Chondrocyte (in vitro differentiated cells): ENCODE measurements at regions not wholly inside any gene's neighbourhood (a gene's known extent, or its start where the extent isn't known, plus 50 kb on each side); places are given as distances from the start of the nearest gene placed in this dataset.

Experiments used
- DNase-seq: peaks from one replicate; pipeline ENCODE4 v3.0.0; 2021; ENCODE audit warnings: mixed read lengths, low spot score
- H3K27ac Mint-ChIP-seq: one replicate; pipeline ENCODE4 v1.8.0; 2021; ENCODE audit warnings: mild to moderate bottlenecking, moderate library complexity, mixed read lengths; ENCODE audit not compliant: unreplicated experiment
- H3K27me3 Mint-ChIP-seq: 2 replicates; pipeline ENCODE4 v1.8.0; 2021; ENCODE audit warnings: low read depth, mixed read lengths
- H3K36me3 Mint-ChIP-seq: 2 replicates; pipeline ENCODE4 v1.8.0; 2021; ENCODE audit warnings: low read depth, mixed read lengths
- H3K4me1 Mint-ChIP-seq: 2 replicates; pipeline ENCODE4 v1.8.0; 2021; ENCODE audit warnings: low read depth, mild to moderate bottlenecking, mixed read lengths
- H3K4me3 Mint-ChIP-seq: one replicate; pipeline ENCODE4 v1.8.0; 2021; ENCODE audit warnings: mild to moderate bottlenecking, moderate library complexity, mixed read lengths; ENCODE audit not compliant: unreplicated experiment
- H3K9me3 Mint-ChIP-seq: 2 replicates; pipeline ENCODE4 v1.8.0; 2021; ENCODE audit warnings: low read depth, mixed read lengths
- CTCF ChIP-seq: fragments of 200-600 bp; sonication (generic); IDR thresholded peaks from 2 replicates; pipeline ENCODE4 v1.5.0; 2021; ENCODE audit warnings: antibody characterized with exemption, mild to moderate bottlenecking, moderate library complexity

- peak overlapping the region; percentile 73 for H3K27ac Mint-ChIP-seq
- H3K9me3 Mint-ChIP-seq, result peaks cover 7% of the 10 kb centered on the region
- no peak overlapping the region for H3K4me3 Mint-ChIP-seq
- DNase-seq, result no peak
- H3K4me1 Mint-ChIP-seq, result peaks cover 67% of the 10 kb centered on the region
- H3K36me3 Mint-ChIP-seq, result peaks cover 2% of the 10 kb centered on the region
- no peak for TF ChIP-seq CTCF
- no peaks in the 10 kb centered on the region for H3K27me3 Mint-ChIP-seq
Observed at GRCh38 chr1:170318736-170319135, 173.0 kb downstream of the NTMT2 start.

- Mint-ChIP-seq H3K9me3 (peaks cover 8% of the 10 kb centered on the region), H3K4me1 (peaks cover 53% of the 10 kb centered on the region), H3K27ac (peak overlapping the region; percentile 2), H3K27me3 (no peaks in the 10 kb centered on the region), H3K36me3 (no peaks in the 10 kb centered on the region), H3K4me3 (no peak overlapping the region)
- TF ChIP-seq CTCF, result no peak
- DNase-seq, result no peak
Observed at GRCh38 chr1:170321113-170321512, 175.4 kb downstream of the NTMT2 start.

- Mint-ChIP-seq H3K4me3 (no peak overlapping the region), H3K9me3 (peaks cover 13% of the 10 kb centered on the region), H3K36me3 (no peaks in the 10 kb centered on the region), H3K27ac (no peak overlapping the region), H3K4me1 (peaks cover 9% of the 10 kb centered on the region), H3K27me3 (no peaks in the 10 kb centered on the region)
- no peak for DNase-seq
- TF ChIP-seq CTCF, result no peak
Observed at GRCh38 chr1:170326186-170326585, 180.4 kb downstream of the NTMT2 start.

GRCh38 chr1:170332801-170333200 is 187.0 kb downstream of the NTMT2 start:
- H3K4me1 Mint-ChIP-seq, result peaks cover 5% of the 10 kb centered on the region
- DNase-seq, result no peak
- no peaks in the 10 kb centered on the region for H3K36me3 Mint-ChIP-seq
- H3K27ac Mint-ChIP-seq, result no peak overlapping the region
- H3K9me3 Mint-ChIP-seq, result peaks cover 9% of the 10 kb centered on the region
- H3K27me3 Mint-ChIP-seq, result no peaks in the 10 kb centered on the region
- TF ChIP-seq CTCF, result no peak
- H3K4me3 Mint-ChIP-seq, result no peak overlapping the region

- H3K9me3 Mint-ChIP-seq, result peaks cover 4% of the 10 kb centered on the region
- no peak overlapping the region for H3K4me3 Mint-ChIP-seq
- H3K27ac Mint-ChIP-seq, result no peak overlapping the region
- no peak for DNase-seq
- H3K4me1 Mint-ChIP-seq, result peaks cover 23% of the 10 kb centered on the region
- no peak for TF ChIP-seq CTCF
- H3K27me3 Mint-ChIP-seq, result no peaks in the 10 kb centered on the region
- H3K36me3 Mint-ChIP-seq, result no peaks in the 10 kb centered on the region
Observed at GRCh38 chr1:170337413-170337994, 191.7 kb downstream of the NTMT2 start.
